Subcutaneous abdominal adipose tissue (tissue), 5 donors: ENCODE measurements at regions not wholly inside any gene's neighbourhood (a gene's known extent, or its start where the extent isn't known, plus 50 kb on each side); places are given as distances from the start of the nearest gene placed in this dataset.

Experiments
- H3K27ac ChIP-seq: one replicate; pipeline ENCODE4 v1.7.0; 2013; ENCODE audit warnings: low read depth, mild to moderate bottlenecking, inconsistent platforms, low read length, moderate library complexity
- H3K27me3 ChIP-seq, 5 donors: one replicate each; pipeline ENCODE4 v1.7.0; 2013; ENCODE audit warnings: low read length in 5 of 5, inconsistent platforms in 1 of 5; ENCODE audit not compliant: control insufficient read depth in 5 of 5, insufficient read depth in 4 of 5
- H3K36me3 ChIP-seq, 5 donors: one replicate each; pipeline ENCODE4 v1.7.0; 2013; ENCODE audit warnings: low read length in 5 of 5; ENCODE audit not compliant: control insufficient read depth in 5 of 5, insufficient read depth in 5 of 5
- H3K4me1 ChIP-seq, 5 donors: one replicate each; pipeline ENCODE4 v1.7.0; 2013; ENCODE audit warnings: low read length in 5 of 5, mild to moderate bottlenecking in 3 of 5, moderate library complexity in 1 of 5; ENCODE audit not compliant: control insufficient read depth in 5 of 5, insufficient read depth in 5 of 5
- H3K4me3 ChIP-seq, 5 donors: one replicate each; pipeline ENCODE4 v1.7.0; 2013; ENCODE audit warnings: low read length in 5 of 5, low read depth in 1 of 5
- H3K9ac ChIP-seq, 5 donors: one replicate each; pipeline ENCODE4 v1.7.0; 2013; ENCODE audit warnings: low read length in 5 of 5, mild to moderate bottlenecking in 4 of 5, moderate library complexity in 3 of 5
- H3K9me3 ChIP-seq, 5 donors: one replicate each; pipeline ENCODE4 v1.7.0; 2013; ENCODE audit warnings: low read length in 5 of 5; ENCODE audit not compliant: control insufficient read depth in 5 of 5
- donor health status: healthy.
- donor health status: healthy.
- donor health status: healthy.
- donor health status: healthy.
- donor health status: healthy.

DNA sequence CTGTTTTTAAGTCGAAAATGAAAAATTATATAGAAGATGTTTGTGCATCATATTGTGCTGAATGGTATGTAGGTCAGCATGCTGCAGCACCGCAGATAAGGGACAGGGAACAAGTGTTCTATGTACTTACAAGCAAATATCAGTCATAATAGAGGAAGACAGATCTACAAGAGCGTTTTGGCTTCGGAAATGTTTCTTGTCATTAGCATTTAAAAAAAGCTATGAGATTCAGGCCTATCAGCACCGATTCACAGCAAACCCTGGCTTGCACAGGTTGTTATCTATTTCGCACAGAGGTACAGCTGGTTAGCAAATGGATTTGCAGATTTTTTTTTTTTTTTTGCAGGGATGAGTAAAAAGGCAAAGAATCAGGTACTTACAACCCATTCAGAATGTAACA is 204.2 kb upstream of the TBC1D5 start:
- H3K36me3 ChIP-seq = no peaks in the 10 kb centered on the region
- no peak overlapping the region for H3K27ac ChIP-seq
- no peaks in the 10 kb centered on the region for H3K27me3 ChIP-seq
- no peak overlapping the region for H3K9ac ChIP-seq
- H3K9me3 ChIP-seq = no peaks in the 10 kb centered on the region
- H3K4me1 ChIP-seq = peaks cover 0 to 20% (median 0%) of the 10 kb centered on the region in 5 donors
- H3K4me3 ChIP-seq = no peak overlapping the region

DNA sequence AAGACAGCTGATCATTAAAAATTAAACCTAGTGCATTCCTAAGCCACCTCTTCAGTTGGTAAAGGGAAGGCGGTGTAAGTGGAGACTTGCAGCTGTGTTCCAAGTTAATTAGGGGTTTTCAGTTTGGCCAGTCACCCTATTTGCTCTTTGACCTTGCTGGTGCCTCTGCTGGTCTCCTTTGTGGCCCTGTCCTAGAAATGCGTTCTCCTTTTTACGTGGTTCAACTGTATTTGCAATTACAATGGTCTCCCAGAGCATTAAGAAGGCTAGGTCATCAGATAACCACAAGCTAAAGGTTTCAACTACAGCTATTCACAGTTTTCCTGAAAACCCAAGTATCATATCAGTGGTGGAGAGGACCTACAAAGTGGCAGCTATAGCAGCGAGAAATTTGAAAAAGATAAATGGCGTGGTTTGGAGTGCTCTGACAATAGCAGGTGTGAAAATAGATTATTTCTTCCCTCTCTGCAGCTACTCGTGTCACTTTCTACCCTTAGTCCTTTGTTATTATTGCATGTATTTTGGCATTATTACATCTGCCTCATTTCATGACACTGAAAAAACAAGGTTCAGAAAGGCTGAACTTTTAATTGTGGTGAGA is 203.5 kb upstream of the TBC1D5 start:
- no peaks in the 10 kb centered on the region for H3K9me3 ChIP-seq
- no peaks in the 10 kb centered on the region for H3K27me3 ChIP-seq
- no peaks in the 10 kb centered on the region for H3K36me3 ChIP-seq
- H3K4me1 ChIP-seq = peaks cover 0 to 17% (median 0%) of the 10 kb centered on the region in 5 donors
- H3K9ac ChIP-seq = no peak overlapping the region
- H3K4me3 ChIP-seq = no peak overlapping the region
- H3K27ac ChIP-seq = no peak overlapping the region

- Histone ChIP-seq H3K4me3 (no peak overlapping the region), H3K27ac (no peak overlapping the region), H3K9ac (no peak overlapping the region), H3K27me3 (no peaks in the 10 kb centered on the region), H3K4me1 (peaks cover 0 to 13% (median 0%) of the 10 kb centered on the region in 5 donors), H3K36me3 (no peaks in the 10 kb centered on the region), H3K9me3 (no peaks in the 10 kb centered on the region)
Measured at GRCh38 chr3:17945018-17945798, 202.8 kb upstream of the TBC1D5 start.

DNA sequence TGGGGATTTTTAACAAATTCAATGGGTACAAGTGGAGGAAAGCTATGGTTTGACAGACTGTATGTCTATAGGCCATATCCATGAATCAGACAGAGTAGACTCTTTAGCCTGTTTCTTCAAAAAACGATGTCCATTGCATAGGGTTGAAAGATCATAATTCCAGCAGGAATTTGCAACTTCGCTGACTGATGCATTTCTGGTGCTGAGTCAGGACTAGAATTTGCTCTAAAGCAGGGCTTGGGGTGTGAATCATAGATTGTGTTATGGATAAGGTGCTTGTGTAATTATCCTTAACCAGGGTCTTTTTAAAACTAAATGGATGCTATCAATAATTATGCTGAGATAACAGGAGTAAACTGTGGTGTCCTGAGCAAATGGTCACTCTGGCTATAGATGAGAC is 200.4 kb upstream of the TBC1D5 start:
- H3K27me3 ChIP-seq = no peaks in the 10 kb centered on the region
- H3K4me3 ChIP-seq = no peak overlapping the region
- H3K9me3 ChIP-seq = no peaks in the 10 kb centered on the region
- no peak overlapping the region for H3K27ac ChIP-seq
- peaks cover 0 to 3% (median 0%) of the 10 kb centered on the region in 5 donors for H3K4me1 ChIP-seq
- no peak overlapping the region for H3K9ac ChIP-seq
- no peaks in the 10 kb centered on the region for H3K36me3 ChIP-seq

DNA sequence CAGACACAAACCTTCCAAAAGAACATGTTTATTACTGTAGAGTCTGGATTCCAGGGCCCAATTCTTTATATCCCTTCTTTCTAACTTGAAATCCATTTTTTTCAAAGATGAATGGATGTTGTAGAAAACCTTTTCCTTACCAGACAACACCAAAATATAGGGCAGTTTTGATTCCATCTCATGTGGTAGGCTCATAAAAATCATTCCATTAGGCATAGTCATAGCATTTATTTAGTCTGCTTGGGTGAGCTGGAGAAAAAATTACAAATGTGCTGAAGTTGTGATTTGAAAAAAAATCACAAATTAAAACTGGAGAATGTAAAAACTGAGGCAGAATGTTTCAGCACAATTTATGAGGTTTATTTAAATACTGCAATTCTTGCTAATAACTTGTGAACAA is 199.3 kb upstream of the TBC1D5 start:
- H3K4me3 ChIP-seq = no peak overlapping the region
- H3K36me3 ChIP-seq = no peaks in the 10 kb centered on the region
- no peak overlapping the region for H3K27ac ChIP-seq
- H3K9me3 ChIP-seq = no peaks in the 10 kb centered on the region
- H3K9ac ChIP-seq = no peak overlapping the region
- no peaks in the 10 kb centered on the region for H3K4me1 ChIP-seq
- no peaks in the 10 kb centered on the region for H3K27me3 ChIP-seq

DNA sequence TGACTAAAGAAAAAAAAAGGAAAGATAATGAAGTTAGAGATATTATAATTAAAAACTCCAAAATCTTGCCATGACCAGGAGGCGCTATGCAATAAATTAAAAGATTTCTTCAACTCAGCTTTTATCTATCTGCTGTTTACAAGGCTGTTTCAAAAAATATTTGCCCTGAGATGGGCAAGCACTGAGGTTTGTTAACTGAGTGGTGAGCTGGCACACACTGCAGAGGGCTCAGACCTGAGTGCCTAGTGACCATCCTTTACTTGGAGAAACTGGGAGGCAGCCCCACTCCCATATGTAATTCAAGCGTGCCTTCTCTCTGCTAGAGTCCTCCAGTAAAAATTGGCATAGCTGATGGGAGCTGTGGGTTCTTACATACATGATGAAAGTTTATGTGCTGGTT is 198.7 kb upstream of the TBC1D5 start:
- Histone ChIP-seq H3K36me3 (no peaks in the 10 kb centered on the region), H3K27ac (no peak overlapping the region), H3K9ac (no peak overlapping the region), H3K4me1 (no peaks in the 10 kb centered on the region), H3K27me3 (no peaks in the 10 kb centered on the region), H3K9me3 (no peaks in the 10 kb centered on the region), H3K4me3 (no peak overlapping the region)

GRCh38 chr3:17939157-17939556 is 196.7 kb upstream of the TBC1D5 start:
- no peak overlapping the region for H3K9ac ChIP-seq
- no peaks in the 10 kb centered on the region for H3K36me3 ChIP-seq
- H3K9me3 ChIP-seq = no peaks in the 10 kb centered on the region
- H3K4me1 ChIP-seq = no peaks in the 10 kb centered on the region
- no peak overlapping the region for H3K4me3 ChIP-seq
- no peak overlapping the region for H3K27ac ChIP-seq
- no peaks in the 10 kb centered on the region for H3K27me3 ChIP-seq

GRCh38 chr3:17938313-17938712 is 195.9 kb upstream of the TBC1D5 start:
- H3K27ac ChIP-seq = no peak overlapping the region
- H3K9ac ChIP-seq = no peak overlapping the region

DNA sequence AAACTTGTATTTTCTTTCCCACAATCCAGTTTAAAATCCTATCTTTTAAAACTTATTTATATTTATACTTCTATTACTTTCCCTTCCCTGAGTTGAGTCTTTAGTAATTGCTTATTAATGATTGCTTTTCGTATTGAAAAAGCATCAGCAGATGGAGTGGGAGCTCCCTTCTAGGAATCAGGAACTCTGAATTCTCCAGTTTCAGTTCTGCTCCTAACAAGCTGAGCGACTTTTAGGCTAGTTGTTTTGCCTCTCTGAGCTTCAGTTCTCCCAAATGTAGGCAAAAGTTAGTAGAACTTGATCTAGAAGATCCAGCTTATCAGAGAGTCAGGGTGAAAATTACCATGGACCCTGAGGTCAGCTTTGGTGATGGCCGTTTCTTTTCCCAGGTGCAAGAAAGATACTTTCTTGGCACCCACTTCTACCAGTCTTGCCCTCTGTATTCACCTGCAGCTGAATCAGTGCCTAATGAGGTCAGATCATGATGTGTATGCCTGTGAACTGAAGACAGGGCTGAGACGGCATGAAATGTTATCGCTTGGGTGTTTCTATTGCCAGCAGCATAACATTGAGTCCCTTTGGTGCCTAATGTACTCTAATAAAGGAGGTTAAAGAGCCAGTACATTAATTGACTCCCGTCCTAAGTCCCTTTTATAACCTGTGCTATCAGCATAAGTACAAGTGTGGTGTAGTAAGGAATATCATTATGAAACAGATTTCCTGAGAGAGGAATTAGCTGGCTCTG is 194.5 kb upstream of the TBC1D5 start:
- Histone ChIP-seq H3K27ac (no peak overlapping the region), H3K27me3 (no peaks in the 10 kb centered on the region), H3K9me3 (no peaks in the 10 kb centered on the region), H3K36me3 (no peaks in the 10 kb centered on the region), H3K9ac (no peak overlapping the region), H3K4me1 (no peaks in the 10 kb centered on the region), H3K4me3 (no peak overlapping the region)

More at GRCh38 chr3:17938313-17938712, 195.9 kb upstream of the TBC1D5 start:
- Histone ChIP-seq H3K4me1 (no peaks in the 10 kb centered on the region), H3K36me3 (no peaks in the 10 kb centered on the region), H3K9me3 (no peaks in the 10 kb centered on the region), H3K4me3 (no peak overlapping the region), H3K27me3 (no peaks in the 10 kb centered on the region)

GRCh38 chr3:17935222-17935621 is 192.8 kb upstream of the TBC1D5 start:
- H3K27ac ChIP-seq = no peak overlapping the region
- H3K36me3 ChIP-seq = no peaks in the 10 kb centered on the region
- no peak overlapping the region for H3K4me3 ChIP-seq
- H3K27me3 ChIP-seq = no peaks in the 10 kb centered on the region
- no peak overlapping the region for H3K9ac ChIP-seq
- no peaks in the 10 kb centered on the region for H3K9me3 ChIP-seq
- no peaks in the 10 kb centered on the region for H3K4me1 ChIP-seq
